Nephron (organoid): ENCODE measurements at regions not wholly inside any gene's neighbourhood (a gene's known extent, or its start where the extent isn't known, plus 50 kb on each side); places are given as distances from the start of the nearest gene placed in this dataset.

Experiments used
- H3K27ac Mint-ChIP-seq, 3 experiments: 2 replicates each; pipeline ENCODE4 v1.8.0; 2020; ENCODE audit warnings: mixed read lengths in 3 of 3, mild to moderate bottlenecking in 2 of 3, moderate library complexity in 1 of 3
- H3K27me3 Mint-ChIP-seq: 2 replicates; pipeline ENCODE4 v1.8.0; 2021; ENCODE audit warnings: low read depth, mild to moderate bottlenecking, moderate library complexity, mixed read lengths
- H3K36me3 Mint-ChIP-seq: 2 replicates; pipeline ENCODE4 v1.8.0; 2020; ENCODE audit warnings: low read depth, mixed read lengths
- H3K4me1 Mint-ChIP-seq: 2 replicates; pipeline ENCODE4 v1.8.0; 2020; ENCODE audit warnings: mixed read lengths
- H3K4me3 Mint-ChIP-seq, 3 experiments: 2 replicates each; pipeline ENCODE4 v1.8.0; 2020; ENCODE audit warnings: mild to moderate bottlenecking in 3 of 3, mixed read lengths in 3 of 3, moderate library complexity in 2 of 3
- H3K9me3 Mint-ChIP-seq: 2 replicates; pipeline ENCODE4 v1.8.0; 2020; ENCODE audit warnings: mixed read lengths
- TF ChIP-seq, protein P1 (sequence below), 3 experiments: fragments of 200-600 bp; sonication (generic); IDR thresholded peaks; one replicate each; pipeline ENCODE4 v1.5.0; 2021; ENCODE audit warnings: antibody characterized with exemption in 3 of 3; ENCODE audit not compliant: unreplicated experiment in 3 of 3

GRCh38 chr4:129532573-129532972 lies 436.6 kb downstream of the C4orf33 start:
- H3K27me3 Mint-ChIP-seq = no peaks in the 10 kb centered on the region
- no peak overlapping the region for H3K27ac Mint-ChIP-seq
- no peaks in the 10 kb centered on the region for H3K4me1 Mint-ChIP-seq
- TF ChIP-seq, protein P1, sequence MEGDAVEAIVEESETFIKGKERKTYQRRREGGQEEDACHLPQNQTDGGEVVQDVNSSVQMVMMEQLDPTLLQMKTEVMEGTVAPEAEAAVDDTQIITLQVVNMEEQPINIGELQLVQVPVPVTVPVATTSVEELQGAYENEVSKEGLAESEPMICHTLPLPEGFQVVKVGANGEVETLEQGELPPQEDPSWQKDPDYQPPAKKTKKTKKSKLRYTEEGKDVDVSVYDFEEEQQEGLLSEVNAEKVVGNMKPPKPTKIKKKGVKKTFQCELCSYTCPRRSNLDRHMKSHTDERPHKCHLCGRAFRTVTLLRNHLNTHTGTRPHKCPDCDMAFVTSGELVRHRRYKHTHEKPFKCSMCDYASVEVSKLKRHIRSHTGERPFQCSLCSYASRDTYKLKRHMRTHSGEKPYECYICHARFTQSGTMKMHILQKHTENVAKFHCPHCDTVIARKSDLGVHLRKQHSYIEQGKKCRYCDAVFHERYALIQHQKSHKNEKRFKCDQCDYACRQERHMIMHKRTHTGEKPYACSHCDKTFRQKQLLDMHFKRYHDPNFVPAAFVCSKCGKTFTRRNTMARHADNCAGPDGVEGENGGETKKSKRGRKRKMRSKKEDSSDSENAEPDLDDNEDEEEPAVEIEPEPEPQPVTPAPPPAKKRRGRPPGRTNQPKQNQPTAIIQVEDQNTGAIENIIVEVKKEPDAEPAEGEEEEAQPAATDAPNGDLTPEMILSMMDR (IDR thresholded peaks at IDR 0.05; ENCODE audit: unreplicated experiment in 3 of 3) = no peak
- no peaks in the 10 kb centered on the region for H3K9me3 Mint-ChIP-seq
- H3K36me3 Mint-ChIP-seq = no peaks in the 10 kb centered on the region
- H3K4me3 Mint-ChIP-seq = no peak overlapping the region

DNA sequence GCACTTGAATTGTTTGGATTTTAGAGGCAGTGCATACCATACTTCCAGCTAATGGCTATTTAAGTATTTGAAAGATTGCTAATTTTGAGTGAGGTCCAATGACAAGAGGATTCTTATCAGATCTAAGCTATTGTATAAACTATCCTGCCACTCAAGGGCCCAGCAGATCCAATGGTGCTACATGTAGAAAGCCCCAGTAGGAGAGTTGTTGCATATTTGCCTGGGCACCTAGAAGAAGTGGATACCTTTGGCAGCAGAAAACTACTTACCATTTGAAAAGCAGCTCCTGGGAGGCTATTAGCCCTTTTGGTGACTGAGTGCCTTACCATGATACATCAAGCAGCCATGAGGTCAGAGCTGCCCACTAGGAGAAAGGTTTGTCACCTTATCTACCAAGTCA lies 447.3 kb downstream of the C4orf33 start:
- Mint-ChIP-seq H3K27ac (no peak overlapping the region), H3K9me3 (no peaks in the 10 kb centered on the region), H3K36me3 (no peaks in the 10 kb centered on the region), H3K27me3 (no peaks in the 10 kb centered on the region), H3K4me3 (no peak overlapping the region), H3K4me1 (no peaks in the 10 kb centered on the region)
- TF ChIP-seq, protein P1 (IDR thresholded peaks at IDR 0.05; ENCODE audit: unreplicated experiment in 3 of 3) = no peak

DNA sequence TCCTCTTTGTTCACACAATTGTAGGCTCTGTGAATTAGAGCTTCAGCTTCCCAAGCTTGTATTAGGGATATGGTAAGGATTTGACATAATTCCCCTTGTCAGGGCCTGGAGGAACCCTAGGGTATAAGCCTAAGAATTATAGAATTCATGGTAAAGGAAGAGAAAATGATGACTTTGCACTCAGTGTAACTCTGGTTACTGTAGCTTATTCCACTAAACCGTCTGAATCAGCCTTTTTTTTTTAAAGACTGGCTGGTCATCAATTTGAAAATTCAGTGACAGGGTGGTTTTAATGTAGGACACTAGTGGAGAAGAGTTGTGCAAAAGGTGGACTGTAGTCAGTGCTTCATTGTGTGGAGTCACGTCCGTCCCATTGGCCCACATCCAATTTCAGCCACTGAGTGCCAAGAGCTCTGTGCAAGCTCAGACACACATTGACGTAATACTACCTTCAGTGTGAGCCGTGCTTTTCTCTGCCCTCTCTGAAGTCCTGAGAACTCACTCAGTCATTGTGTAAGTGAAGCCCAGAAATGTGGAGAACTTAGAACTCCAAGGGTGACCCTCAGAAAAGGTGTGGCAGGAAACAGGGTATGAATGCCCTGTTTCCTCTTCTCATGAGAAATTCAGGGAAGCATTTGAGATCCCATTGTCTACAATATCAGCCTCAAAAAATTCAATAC lies 449.8 kb downstream of the C4orf33 start:
- H3K9me3 Mint-ChIP-seq = no peaks in the 10 kb centered on the region
- H3K27me3 Mint-ChIP-seq = no peaks in the 10 kb centered on the region
- TF ChIP-seq, protein P1 (IDR thresholded peaks at IDR 0.05; ENCODE audit: unreplicated experiment in 3 of 3) = no peak
- no peaks in the 10 kb centered on the region for H3K4me1 Mint-ChIP-seq
- H3K36me3 Mint-ChIP-seq = no peaks in the 10 kb centered on the region
- H3K27ac Mint-ChIP-seq = no peak overlapping the region
- H3K4me3 Mint-ChIP-seq = no peak overlapping the region

DNA sequence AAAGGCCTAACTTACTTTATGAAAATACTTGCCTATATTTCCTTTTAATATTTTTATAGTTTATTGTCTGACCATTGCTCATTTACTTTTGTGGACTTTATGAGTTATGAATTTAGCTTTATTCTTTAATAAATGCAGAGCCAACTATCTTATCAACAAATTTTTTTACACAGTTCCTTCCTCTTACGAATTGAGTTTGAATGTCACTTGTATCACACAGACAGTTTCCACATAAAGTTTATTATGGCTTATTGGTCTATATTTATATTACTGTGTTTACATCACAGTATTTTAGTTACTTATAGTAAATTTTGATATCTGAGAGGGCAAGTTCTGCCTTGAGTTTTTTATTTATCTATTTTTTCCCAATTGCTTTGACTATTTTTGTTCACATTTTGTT lies 450.6 kb downstream of the C4orf33 start:
- no peaks in the 10 kb centered on the region for H3K36me3 Mint-ChIP-seq
- no peaks in the 10 kb centered on the region for H3K9me3 Mint-ChIP-seq
- no peaks in the 10 kb centered on the region for H3K27me3 Mint-ChIP-seq
- H3K27ac Mint-ChIP-seq = no peak overlapping the region
- H3K4me1 Mint-ChIP-seq = no peaks in the 10 kb centered on the region
- TF ChIP-seq, protein P1 (IDR thresholded peaks at IDR 0.05; ENCODE audit: unreplicated experiment in 3 of 3) = no peak
- H3K4me3 Mint-ChIP-seq = no peak overlapping the region

- TF ChIP-seq, protein P1 (IDR thresholded peaks at IDR 0.05; ENCODE audit: unreplicated experiment in 3 of 3) = no peak
- no peaks in the 10 kb centered on the region for H3K36me3 Mint-ChIP-seq
- H3K27me3 Mint-ChIP-seq = no peaks in the 10 kb centered on the region
- H3K4me1 Mint-ChIP-seq = no peaks in the 10 kb centered on the region
- no peak overlapping the region for H3K4me3 Mint-ChIP-seq
- no peaks in the 10 kb centered on the region for H3K9me3 Mint-ChIP-seq
- H3K27ac Mint-ChIP-seq = no peak overlapping the region
These were observed 454.4 kb downstream of the C4orf33 start for GRCh38 chr4:129550281-129550785.

DNA sequence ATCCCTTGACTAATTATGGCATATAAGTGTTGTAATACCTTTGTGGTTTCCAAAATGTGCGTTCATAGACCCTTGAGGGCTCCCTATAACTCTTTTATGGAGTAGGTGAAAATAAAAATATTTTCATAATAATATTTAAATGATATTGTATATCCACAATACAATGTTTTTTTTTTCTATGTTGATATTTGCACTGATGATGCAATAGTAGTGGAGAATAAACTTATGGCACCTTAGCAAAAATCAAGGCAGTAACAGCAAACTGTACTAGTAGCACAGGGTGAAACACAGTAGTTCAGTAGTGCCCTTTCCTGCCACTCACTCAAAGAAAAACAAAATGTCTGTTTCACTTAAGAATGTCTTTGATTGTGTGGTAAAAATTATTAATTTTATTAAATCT lies 465.3 kb downstream of the C4orf33 start:
- no peaks in the 10 kb centered on the region for H3K9me3 Mint-ChIP-seq
- TF ChIP-seq, protein P1 (IDR thresholded peaks at IDR 0.05; ENCODE audit: unreplicated experiment in 3 of 3) = no peak
- H3K4me1 Mint-ChIP-seq = no peaks in the 10 kb centered on the region
- no peak overlapping the region for H3K4me3 Mint-ChIP-seq
- H3K27me3 Mint-ChIP-seq = no peaks in the 10 kb centered on the region
- H3K36me3 Mint-ChIP-seq = no peaks in the 10 kb centered on the region
- H3K27ac Mint-ChIP-seq = no peak overlapping the region
